ENCODE measurements at regions not wholly inside any gene's neighbourhood (a gene's known extent, or its start where the extent isn't known, plus 50 kb on each side); places are given as distances from the start of the nearest gene placed in this dataset.

DNA sequence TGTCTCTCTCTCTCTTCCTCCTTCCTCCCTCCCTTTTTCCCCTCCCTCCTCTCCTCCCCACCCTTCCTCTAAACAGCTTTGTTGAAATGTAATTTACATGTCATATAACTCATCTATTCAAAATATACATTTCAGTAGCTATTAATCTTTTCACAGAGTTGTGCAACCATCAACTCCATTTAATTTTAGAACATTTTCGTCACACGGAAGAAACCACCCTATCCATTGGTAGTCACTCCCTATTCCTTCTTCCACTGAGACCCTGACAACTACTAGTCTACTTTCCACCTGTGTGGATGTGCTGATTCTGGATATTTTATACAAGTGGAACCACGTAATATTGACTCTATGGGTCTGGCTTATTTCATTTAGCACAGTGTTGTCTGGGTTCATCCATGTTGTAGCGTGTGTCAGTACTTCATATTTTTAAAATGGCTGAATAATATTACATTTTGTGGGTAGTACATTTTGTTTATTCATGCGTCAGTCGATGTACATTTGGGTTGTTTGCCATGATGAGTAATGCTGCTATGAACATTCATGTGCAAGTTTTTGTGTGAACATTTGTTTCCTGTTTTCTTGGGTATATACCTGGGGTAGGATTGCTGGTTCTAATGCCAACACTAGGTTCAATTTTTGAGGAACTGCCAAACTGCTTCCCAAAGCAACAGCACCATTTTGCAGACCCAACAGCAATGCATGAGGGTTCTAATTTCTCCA, 100.1 kb upstream of the GCFC2 start:
- no peaks in the 10 kb centered on the region for H3K36me3 ChIP-seq (ENCODE audit: insufficient read depth, low read length)
- no peaks in the 10 kb centered on the region for H3K27me3 Mint-ChIP-seq
- H3K27ac ChIP-seq (ENCODE audit: low read depth in 1 of 2, low read length in 2 of 2) = no peak overlapping the region
- H3K4me3 ChIP-seq (ENCODE audit: low read length) = no peak overlapping the region
- TF ChIP-seq, protein P1, sequence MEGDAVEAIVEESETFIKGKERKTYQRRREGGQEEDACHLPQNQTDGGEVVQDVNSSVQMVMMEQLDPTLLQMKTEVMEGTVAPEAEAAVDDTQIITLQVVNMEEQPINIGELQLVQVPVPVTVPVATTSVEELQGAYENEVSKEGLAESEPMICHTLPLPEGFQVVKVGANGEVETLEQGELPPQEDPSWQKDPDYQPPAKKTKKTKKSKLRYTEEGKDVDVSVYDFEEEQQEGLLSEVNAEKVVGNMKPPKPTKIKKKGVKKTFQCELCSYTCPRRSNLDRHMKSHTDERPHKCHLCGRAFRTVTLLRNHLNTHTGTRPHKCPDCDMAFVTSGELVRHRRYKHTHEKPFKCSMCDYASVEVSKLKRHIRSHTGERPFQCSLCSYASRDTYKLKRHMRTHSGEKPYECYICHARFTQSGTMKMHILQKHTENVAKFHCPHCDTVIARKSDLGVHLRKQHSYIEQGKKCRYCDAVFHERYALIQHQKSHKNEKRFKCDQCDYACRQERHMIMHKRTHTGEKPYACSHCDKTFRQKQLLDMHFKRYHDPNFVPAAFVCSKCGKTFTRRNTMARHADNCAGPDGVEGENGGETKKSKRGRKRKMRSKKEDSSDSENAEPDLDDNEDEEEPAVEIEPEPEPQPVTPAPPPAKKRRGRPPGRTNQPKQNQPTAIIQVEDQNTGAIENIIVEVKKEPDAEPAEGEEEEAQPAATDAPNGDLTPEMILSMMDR (IDR thresholded peaks at IDR 0.05) = no peak
- no peaks in the 10 kb centered on the region for H3K9me3 ChIP-seq (ENCODE audit: control insufficient read depth in 1 of 2, insufficient read depth in 1 of 2, low read length in 2 of 2)
- no peaks in the 10 kb centered on the region for H3K9me3 Mint-ChIP-seq
- no peak for ATAC-seq (ENCODE audit: poor library complexity)
- H3K27ac Mint-ChIP-seq = no peak overlapping the region
- no peaks in the 10 kb centered on the region for H3K4me1 Mint-ChIP-seq (ENCODE audit: low read depth)
- no peaks in the 10 kb centered on the region for H3K4me1 ChIP-seq (ENCODE audit: insufficient read depth, low read length)
- H3K4me3 Mint-ChIP-seq = no peak overlapping the region
- intact Hi-C loops (cut with DNase I, micrococcal nuclease) = no loop called here
- ChIA-PET CTCF (no interaction called here), POLR2A (no interaction called here)
- no peaks in the 10 kb centered on the region for H3K36me3 Mint-ChIP-seq (ENCODE audit: low read depth)
- H3K27me3 ChIP-seq (ENCODE audit: control insufficient read depth in 1 of 2, insufficient read depth in 2 of 2, low read length in 2 of 2) = no peaks in the 10 kb centered on the region
- no peak for DNase-seq

DNA sequence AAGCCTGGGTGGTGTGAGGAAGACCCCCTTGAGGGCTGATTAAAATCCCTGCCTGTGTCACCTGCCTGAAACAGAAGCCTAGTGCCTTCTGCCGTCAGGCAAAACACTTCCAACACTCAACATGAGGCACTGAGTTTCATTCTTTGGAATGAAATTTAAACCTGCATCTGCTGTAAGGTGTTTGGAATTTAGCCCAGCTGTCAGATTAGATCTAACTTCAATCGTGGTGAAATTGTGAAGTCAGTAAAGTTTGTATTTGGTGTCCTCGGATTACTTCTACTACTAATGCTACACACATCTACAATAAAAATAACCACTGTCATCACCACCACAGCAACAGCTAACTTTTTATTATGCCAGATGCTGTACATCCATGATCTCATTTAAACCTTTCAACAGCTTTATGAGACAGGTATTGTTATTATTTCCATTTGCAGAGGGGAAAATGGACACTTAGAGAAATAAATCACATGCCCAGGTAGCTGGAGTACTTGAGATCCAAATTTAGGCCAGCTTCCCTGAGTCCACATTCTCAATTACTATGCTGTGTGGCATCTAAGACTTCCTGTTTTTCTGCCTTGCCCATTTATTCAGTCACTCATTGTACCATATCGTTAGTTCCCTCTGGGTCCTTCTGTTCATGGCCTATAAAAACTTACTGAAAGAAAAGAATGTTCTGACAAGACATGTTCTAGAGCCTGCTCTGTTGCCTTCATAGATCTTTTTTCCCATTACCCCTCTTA, 98.2 kb upstream of the GCFC2 start:
- no peak for ATAC-seq (ENCODE audit: poor library complexity)
- Mint-ChIP-seq H3K9me3 (no peaks in the 10 kb centered on the region), H3K27me3 (peaks cover 7% of the 10 kb centered on the region), H3K27ac (no peak overlapping the region), H3K36me3 (ENCODE audit: low read depth) (no peaks in the 10 kb centered on the region), H3K4me3 (no peak overlapping the region), H3K4me1 (ENCODE audit: low read depth) (no peaks in the 10 kb centered on the region)
- no peak overlapping the region for H3K27ac ChIP-seq (ENCODE audit: low read depth in 1 of 2, low read length in 2 of 2)
- H3K9me3 ChIP-seq (ENCODE audit: control insufficient read depth in 1 of 2, insufficient read depth in 1 of 2, low read length in 2 of 2) = no peaks in the 10 kb centered on the region
- ChIA-PET CTCF (no interaction called here), POLR2A (no interaction called here)
- no peaks in the 10 kb centered on the region for H3K27me3 ChIP-seq (ENCODE audit: control insufficient read depth in 1 of 2, insufficient read depth in 2 of 2, low read length in 2 of 2)
- no peaks in the 10 kb centered on the region for H3K4me1 ChIP-seq (ENCODE audit: insufficient read depth, low read length)
- no peak overlapping the region for H3K4me3 ChIP-seq (ENCODE audit: low read length)
- intact Hi-C loops (cut with DNase I, micrococcal nuclease) = loop anchor here in 1 of 2 experiments (5.0 kb wide), 1 partner anchor 297 kb away; no protein-coding TSS in a partner anchor
- TF ChIP-seq, protein P1 (IDR thresholded peaks at IDR 0.05) = no peak
- no peak for DNase-seq
- H3K36me3 ChIP-seq (ENCODE audit: insufficient read depth, low read length) = no peaks in the 10 kb centered on the region

DNA sequence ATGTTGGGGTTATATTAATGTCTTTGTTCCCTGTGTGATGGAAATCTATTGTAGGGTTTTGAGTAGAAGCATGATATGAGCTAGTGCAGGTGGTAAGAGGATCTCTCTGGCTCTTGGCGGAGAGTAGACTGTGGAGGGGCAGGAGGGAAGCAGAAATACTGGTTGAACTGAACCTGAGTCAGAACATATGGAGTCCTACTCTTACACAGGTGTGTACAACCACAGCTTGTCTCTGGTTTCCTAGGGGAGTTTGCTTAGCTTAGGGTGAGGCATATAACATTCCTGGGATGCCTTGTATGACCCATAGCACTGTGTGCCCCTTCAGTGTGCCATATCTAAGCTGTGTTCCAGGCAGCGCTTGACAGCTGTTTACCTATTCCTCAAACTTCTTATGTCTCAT, 97.3 kb upstream of the GCFC2 start:
- CTCF ChIA-PET = no interaction called here
- peaks cover 7% of the 10 kb centered on the region for H3K27me3 Mint-ChIP-seq

More for the DNA sequence above, 97.3 kb upstream of the GCFC2 start:
- H3K36me3 ChIP-seq (ENCODE audit: insufficient read depth, low read length) = no peaks in the 10 kb centered on the region
- intact Hi-C loops (cut with DNase I, micrococcal nuclease) = loop anchor here in 1 of 2 experiments (5.0 kb wide), 1 partner anchor 296 kb away; no protein-coding TSS in a partner anchor
- no peaks in the 10 kb centered on the region for H3K27me3 ChIP-seq (ENCODE audit: control insufficient read depth in 1 of 2, insufficient read depth in 2 of 2, low read length in 2 of 2)
- POLR2A ChIA-PET = no interaction called here
- Mint-ChIP-seq H3K36me3 (ENCODE audit: low read depth) (no peaks in the 10 kb centered on the region), H3K4me1 (ENCODE audit: low read depth) (no peaks in the 10 kb centered on the region), H3K9me3 (no peaks in the 10 kb centered on the region), H3K4me3 (no peak overlapping the region), H3K27ac (no peak overlapping the region)
- no peak overlapping the region for H3K27ac ChIP-seq (ENCODE audit: low read depth in 1 of 2, low read length in 2 of 2)
- ATAC-seq (ENCODE audit: poor library complexity) (no peak), DNase-seq (no peak)
- H3K4me3 ChIP-seq (ENCODE audit: low read length) = no peak overlapping the region
- TF ChIP-seq, protein P1 (IDR thresholded peaks at IDR 0.05) = no peak
- no peaks in the 10 kb centered on the region for H3K4me1 ChIP-seq (ENCODE audit: insufficient read depth, low read length)
- H3K9me3 ChIP-seq (ENCODE audit: control insufficient read depth in 1 of 2, insufficient read depth in 1 of 2, low read length in 2 of 2) = no peaks in the 10 kb centered on the region
